ENCODE measurements at regions not wholly inside any gene's neighbourhood (a gene's known extent, or its start where the extent isn't known, plus 50 kb on each side); places are given as distances from the start of the nearest gene placed in this dataset.

- DNase-seq (ENCODE audit: low read depth in 2 of 2) = no peak
Measured at GRCh38 chr16:79543219-79543618, 57.3 kb downstream of the MAF start.

DNA sequence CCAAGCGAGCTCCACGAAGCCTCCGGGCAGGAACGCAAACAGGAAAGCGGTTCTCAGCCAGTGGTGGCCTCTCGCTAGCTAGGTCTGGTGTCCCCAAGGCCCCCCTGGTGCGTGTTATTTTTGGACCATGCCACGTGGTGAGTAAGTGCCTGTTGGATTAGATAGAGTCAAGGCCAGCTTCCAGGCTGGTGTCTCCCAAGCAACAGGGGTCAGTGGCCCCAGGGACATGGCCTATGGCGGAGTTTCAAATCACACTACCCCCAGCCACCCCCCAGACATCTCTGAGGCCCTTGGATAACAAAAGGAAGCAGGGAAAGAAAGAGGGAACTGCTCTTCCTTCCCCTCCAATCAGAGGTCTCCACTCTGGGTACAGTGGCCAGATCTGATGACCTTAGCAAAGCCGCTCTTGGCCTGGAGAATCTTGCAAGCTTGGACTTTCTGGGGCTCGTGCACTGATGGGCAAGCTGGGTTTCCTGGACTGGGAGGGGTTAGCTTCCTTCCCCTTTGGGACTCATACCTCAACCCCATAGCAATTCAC is 58.2 kb downstream of the MAF start:
- DNase-seq (ENCODE audit: low read depth in 2 of 2) = no peak

- no peak for DNase-seq (ENCODE audit: low read depth in 2 of 2)
Measured at GRCh38 chr16:79540825-79541595, 59.5 kb downstream of the MAF start.

DNA sequence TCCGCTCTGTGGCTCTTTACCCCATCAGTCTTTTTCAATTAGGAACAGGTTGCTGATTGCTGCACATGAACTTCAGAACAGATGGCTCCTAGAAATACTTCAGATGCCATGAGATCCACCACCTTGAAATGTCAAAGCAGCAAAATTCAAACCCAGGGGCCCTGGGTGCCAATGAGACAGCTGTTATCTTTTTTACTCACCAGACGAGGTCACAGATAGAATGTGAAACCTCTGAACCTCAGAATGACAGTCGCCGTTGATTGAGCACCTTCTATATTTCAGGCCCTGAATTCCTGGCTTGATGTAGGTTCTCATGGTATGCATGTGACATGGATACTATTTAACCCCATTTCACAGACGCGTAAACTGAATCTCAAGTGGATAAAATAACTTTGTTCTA is 63.0 kb downstream of the MAF start:
- DNase-seq (ENCODE audit: low read depth in 2 of 2) = no peak

DNA sequence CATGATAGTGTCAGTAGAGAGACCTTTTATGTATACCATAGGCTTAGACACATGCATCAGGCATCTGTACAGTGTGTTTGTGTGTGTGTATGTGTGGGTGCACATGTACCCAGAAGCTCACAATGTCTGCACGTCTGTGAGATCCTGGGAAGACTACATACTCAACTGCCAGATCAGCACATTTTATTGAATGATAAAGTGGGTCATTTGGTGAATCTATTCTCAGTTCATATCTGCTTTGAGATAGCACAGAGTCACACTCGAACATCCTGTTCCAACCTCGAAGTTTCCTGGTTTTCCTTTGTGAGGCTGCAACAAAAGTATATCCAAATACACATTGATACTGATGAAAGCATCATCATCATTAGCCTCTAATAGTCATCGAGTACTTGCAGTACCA is 63.6 kb downstream of the MAF start:
- no peak for DNase-seq (ENCODE audit: low read depth in 2 of 2)

DNA sequence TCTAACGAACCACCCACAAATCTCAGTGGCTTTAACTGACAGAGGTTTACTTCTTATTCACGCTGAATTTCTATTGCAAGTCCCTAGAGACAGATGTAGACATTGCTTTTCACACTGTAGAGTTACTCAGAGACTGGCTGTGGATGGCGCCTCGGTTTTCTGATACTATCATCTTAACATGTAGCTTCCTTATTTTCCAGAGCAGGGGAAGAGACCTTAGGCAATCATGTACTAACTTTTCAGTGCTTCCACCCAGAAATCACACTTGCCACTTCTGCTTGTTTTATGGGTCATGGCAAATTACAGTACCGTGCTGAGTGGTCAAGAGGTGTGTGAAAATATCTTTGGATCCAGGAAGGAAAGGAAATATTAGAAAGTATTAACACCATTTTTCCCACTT is 65.4 kb downstream of the MAF start:
- no peak for DNase-seq (ENCODE audit: low read depth in 2 of 2)

DNA sequence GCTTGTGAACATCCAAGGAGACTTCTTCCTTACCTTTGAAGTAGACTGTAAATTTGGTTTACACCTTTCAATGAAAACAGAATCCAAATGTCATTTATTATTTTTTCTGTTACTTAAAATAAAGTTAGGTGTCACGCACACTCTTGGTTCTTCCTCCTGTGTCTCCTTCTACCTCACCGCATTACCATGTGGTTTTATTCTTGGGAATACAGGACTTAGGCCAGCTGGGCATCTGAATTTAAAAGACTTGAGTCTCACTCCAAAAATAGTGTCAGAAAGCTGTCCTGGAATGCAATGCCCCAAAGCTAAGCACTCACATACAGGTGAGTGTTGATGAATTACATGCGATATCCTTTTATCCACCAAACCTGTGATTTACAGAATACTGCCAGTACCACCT is 66.4 kb downstream of the MAF start:
- DNase-seq (ENCODE audit: low read depth in 2 of 2) = no peak

GRCh38 chr16:79533292-79533691 is 67.2 kb downstream of the MAF start:
- no peak for DNase-seq (ENCODE audit: low read depth in 2 of 2)

DNA sequence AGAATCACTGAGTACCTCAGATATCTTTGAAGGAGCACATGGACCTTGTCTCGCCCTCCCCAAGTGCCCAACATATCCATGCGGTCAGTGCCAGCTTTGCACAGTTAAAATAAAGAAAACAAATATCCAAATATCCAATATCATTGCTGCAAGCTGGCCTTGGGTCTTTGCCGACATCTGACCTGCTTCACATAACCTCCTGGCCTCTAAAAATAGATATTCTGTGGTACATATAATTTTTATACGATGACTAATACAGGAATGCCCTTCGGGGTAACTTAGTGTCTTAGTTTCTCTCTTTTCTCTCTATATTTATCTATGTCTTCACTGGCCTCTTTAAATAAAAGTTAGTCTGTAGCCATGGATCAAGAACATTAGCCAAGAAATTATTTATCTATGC is 67.8 kb downstream of the MAF start:
- DNase-seq (ENCODE audit: low read depth in 2 of 2) = no peak

GRCh38 chr16:79532273-79532672 is 68.3 kb downstream of the MAF start:
- DNase-seq (ENCODE audit: low read depth in 2 of 2) = no peak

DNA sequence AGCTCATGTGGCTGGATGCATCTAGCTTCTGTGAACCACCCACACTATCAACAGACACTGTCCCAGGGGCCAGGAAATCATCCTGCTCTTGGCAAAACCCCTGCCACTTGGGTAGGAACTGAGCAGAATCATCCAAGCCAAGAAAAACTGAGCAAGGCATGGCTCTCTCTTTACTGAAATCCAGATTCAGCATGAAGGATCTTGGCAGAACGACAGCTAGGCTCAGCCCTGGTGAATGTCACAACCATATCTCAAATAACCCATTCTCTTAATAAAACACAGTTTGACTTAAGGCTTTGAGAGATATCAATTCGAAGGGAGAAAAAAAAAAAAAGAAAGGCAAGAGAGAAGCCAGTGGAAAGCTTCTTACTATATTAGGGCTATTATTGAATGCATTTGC is 72.2 kb downstream of the MAF start:
- DNase-seq (ENCODE audit: low read depth in 2 of 2) = no peak

DNA sequence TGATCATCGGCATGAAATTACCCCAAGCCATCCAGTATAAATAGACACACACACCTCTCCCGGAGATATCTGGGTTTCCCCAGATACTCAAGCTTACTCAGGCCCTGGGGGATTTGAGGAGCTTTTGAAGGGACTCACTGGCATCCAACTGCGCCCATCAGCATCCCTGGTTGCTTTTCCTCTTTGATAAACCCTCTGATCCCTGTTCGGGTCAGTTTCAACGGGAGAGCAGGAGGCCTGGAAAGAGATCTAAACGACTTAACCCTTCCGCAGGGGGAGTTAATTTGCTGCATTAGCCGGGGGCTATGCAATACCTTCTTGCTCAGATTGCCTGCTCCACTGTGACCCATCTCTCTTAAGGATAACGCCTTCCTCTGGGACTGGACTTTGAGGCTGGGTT is 76.6 kb downstream of the MAF start:
- DNase-seq (ENCODE audit: low read depth in 2 of 2) = no peak

DNA sequence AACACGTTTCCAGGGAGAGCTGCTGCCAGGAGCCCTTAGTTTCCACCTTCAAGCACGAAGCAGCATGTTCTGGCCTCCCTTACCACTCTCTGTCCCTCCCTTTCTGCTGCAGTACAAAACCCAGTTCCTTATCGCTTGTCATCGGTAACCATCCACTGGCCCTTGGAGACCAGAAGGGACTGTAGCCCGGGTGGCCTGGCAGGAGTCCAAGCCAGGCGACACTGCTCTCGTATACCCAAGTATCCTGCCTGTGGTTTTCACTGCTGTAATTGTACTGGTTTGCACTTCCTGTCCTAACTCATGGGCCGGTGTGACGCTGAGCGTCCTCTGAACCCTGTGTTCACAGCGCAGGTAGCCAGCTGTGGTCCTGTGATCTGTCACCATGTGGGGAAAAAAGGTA is 81.1 kb downstream of the MAF start:
- DNase-seq (ENCODE audit: low read depth in 2 of 2) = no peak

DNA sequence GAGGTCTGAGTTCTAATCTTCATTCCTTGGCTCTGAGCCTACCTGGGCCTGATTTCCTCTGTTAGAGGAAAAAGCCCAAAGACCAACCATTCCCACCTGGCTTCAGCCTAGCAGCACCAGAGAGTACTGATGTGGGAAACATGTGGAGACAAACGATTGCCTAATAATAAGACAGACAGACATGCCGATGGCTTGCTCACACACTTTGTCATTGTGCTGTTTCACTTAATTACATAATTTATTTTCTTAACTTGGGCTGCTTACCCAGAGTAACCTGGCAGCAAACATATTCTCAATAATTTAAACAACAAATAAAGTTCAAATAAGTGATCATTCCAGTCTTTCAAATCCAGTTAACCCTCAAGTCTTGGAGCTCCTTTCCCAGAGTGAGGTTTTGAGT is 83.4 kb downstream of the MAF start:
- DNase-seq (ENCODE audit: low read depth in 2 of 2) = no peak

- no peak for DNase-seq (ENCODE audit: low read depth in 2 of 2)
Measured at GRCh38 chr16:79510879-79511278, 89.7 kb downstream of the MAF start.

- no peak for DNase-seq (ENCODE audit: low read depth in 2 of 2)
Measured at GRCh38 chr16:79509906-79510305, 90.6 kb downstream of the MAF start.

GRCh38 chr16:79509211-79509631 is 91.3 kb downstream of the MAF start:
- DNase-seq (ENCODE audit: low read depth in 2 of 2) = no peak

- DNase-seq (ENCODE audit: low read depth in 2 of 2) = no peak
Measured at GRCh38 chr16:79508294-79508693, 92.2 kb downstream of the MAF start.

DNA sequence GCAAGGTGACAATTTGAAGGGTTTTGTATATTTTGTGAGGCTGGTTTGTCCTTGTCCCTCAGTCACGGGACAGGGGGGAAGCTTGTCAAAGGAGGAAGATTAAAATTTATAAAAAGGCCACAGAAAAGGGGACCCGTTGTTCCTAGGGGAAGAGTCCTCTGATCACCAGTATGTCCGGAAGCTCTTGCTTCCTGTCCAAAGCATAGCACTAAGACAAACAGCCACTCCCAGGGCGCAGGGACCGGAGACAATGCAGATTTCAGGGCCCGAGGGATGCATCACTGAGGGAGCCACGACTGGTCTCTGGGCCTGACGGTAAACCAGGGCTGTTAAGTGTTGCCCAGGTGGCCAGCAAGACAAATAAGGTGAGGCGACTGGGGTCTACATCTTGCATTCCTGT is 95.2 kb downstream of the MAF start:
- DNase-seq (ENCODE audit: low read depth in 2 of 2) = no peak

DNA sequence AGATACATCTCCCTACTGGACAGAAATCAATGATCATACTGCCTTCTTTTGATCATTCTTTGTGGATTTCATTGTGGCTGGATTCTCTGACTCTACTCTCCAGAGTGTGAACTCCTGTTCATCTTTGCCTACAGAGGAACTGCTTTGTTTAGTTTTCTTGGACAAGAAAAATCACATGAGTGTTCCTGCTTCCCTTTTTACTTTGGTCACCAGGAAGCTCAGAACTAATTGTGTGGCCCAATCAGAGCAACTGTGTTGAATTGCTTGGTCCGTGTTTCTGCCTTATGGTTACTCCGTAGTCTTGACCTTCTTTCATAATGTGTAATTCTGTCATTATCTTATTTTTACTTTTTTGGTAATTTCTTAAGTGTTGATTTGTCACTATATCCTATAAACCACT is 97.0 kb downstream of the MAF start:
- no peak for DNase-seq (ENCODE audit: low read depth in 2 of 2)

DNA sequence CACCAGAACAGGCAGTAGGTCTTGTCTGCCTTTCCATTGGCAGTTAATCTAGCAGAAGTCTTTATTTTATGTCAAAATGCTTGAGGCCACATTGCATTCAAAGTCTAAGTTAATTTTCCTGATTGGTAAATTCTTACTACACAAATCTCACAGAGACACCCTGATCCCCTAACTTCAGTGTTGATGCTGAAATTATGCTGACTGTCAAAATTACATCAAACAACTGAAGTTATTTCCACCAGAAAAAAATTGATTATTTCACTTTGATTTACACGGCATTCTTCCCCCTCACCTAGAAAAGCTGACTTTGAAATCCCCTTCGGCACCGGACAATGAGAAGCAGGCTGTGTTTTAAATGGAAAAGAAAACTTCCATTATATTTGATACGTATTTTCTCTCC is 99.1 kb downstream of the MAF start:
- no peak for DNase-seq (ENCODE audit: low read depth in 2 of 2)

GRCh38 chr16:79500866-79501265 is 99.7 kb downstream of the MAF start:
- DNase-seq (ENCODE audit: low read depth in 2 of 2) = no peak

DNA sequence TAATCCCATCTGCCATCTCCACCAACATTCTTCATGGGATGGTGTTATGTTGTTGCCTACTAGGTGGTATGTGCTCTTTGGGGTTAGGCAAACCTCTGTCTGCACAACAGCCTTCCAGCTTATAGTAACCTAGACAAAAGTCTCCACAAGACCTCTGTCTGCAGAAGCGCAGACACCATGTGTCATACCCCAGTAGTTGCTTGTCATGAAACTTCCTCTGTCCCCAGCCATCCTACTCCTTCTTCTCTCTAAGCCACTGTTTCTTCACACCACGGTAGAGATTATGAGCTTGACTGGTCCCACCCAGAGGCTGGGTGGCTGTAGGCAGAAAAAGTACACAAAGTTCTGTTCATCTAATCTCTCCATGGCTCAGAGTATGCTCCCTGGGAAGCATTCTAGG is 100.3 kb downstream of the MAF start:
- DNase-seq (ENCODE audit: low read depth in 2 of 2) = no peak

GRCh38 chr16:79498928-79499327 is 101.6 kb downstream of the MAF start:
- DNase-seq (ENCODE audit: low read depth in 2 of 2) = no peak

Measured in stimulated activated CD4-positive, alpha-beta T cell treated with anti-CD3 and anti-CD28 coated beads, Interleukin-4, amount 100 ng/mL, for 48 hours (primary cell).